GM12878 (cell line): ENCODE measurements at regions not wholly inside any gene's neighbourhood (a gene's known extent, or its start where the extent isn't known, plus 50 kb on each side); places are given as distances from the start of the nearest gene placed in this dataset.

Source experiments
- BCL11A ChIP-seq: IDR thresholded peaks from 2 replicates; pipeline ENCODE4 v1.6.1; 2011; ENCODE audit warnings: low read depth, low read length
- CREB1 ChIP-seq: IDR thresholded peaks from 2 replicates; pipeline ENCODE4 v1.6.1; 2012; ENCODE audit warnings: low read depth, mild to moderate bottlenecking, inconsistent platforms
- POLR2A ChIP-seq: IDR thresholded peaks from 2 replicates; pipeline ENCODE4 v1.6.1; 2011; ENCODE audit warnings: low read depth, mild to moderate bottlenecking, low read length
- SREBF1 ChIP-seq: IDR thresholded peaks from 2 replicates; pipeline ENCODE4 v1.6.1; 2012; ENCODE audit warnings: mild to moderate bottlenecking, low read length
- TAF1 ChIP-seq: IDR thresholded peaks from 2 replicates; pipeline ENCODE4 v1.6.1; 2011; ENCODE audit warnings: mild to moderate bottlenecking, low read depth, low read length, borderline replicate concordance
- ZZZ3 ChIP-seq: IDR thresholded peaks from 2 replicates; pipeline ENCODE4 v1.6.1; 2011; ENCODE audit warnings: low read depth; ENCODE audit not compliant: control insufficient read depth, insufficient read length
- TF ChIP-seq, protein P1 (sequence below), 3 experiments: IDR thresholded peaks in 2 of 3; conservative IDR thresholded peaks in 1 of 3; 2 replicates each; pipeline ENCODE4 v1.5.1; 2011; ENCODE audit warnings: low read depth in 3 of 3, low read length in 3 of 3, mild to moderate bottlenecking in 3 of 3, control low read depth in 2 of 3, moderate library complexity in 2 of 3, inconsistent platforms in 1 of 3, mixed read lengths in 1 of 3; ENCODE audit not compliant: control insufficient read depth in 2 of 3, insufficient read depth in 1 of 3; ENCODE audit errors: extremely low read depth in 1 of 3
- TF ChIP-seq, protein P2 (sequence below): IDR thresholded peaks from 2 replicates; pipeline ENCODE4 v1.6.1; 2012; ENCODE audit warnings: mild to moderate bottlenecking, low read depth, low read length
- TF ChIP-seq, protein P3 (sequence below): fragments of 450-650 bp; IDR thresholded peaks from 2 replicates; pipeline ENCODE4 v1.6.1; 2017; ENCODE audit warnings: mild to moderate bottlenecking
- TF ChIP-seq, protein P4 (sequence below): IDR thresholded peaks from 2 replicates; pipeline ENCODE4 v1.6.1; 2012; ENCODE audit warnings: low read depth, low read length, improper control_type of control experiment
- TF ChIP-seq, protein P5 (sequence below): fragments of 450-650 bp; IDR thresholded peaks from 2 replicates; pipeline ENCODE4 v1.6.1; 2016; ENCODE audit warnings: mild to moderate bottlenecking

DNA sequence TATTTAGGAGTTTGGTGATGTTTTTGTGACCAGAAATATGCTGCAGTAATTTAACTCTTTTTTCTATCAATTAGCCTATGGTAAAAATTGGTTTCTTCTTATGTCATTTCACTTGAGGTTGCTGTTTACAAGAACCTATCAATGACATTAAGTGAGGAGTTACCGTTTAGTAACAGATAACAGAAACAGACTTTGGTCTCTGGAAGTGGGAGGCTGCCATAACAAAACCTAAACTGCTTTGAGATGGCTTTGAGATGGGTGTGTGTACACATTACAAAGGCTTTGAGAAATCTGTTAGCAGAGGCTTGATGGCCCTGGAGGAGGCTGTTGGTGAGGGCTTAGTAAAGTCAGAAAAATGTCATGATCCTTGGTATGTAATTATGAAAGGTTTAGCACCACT, 90.0 kb downstream of the TMEM114 start:
- TF ChIP-seq ZZZ3 (no peak), TAF1 (no peak), CREB1 (no peak), POLR2A (no peak), BCL11A (no peak), SREBF1 (no peak)
- TF ChIP-seq, protein P1, sequence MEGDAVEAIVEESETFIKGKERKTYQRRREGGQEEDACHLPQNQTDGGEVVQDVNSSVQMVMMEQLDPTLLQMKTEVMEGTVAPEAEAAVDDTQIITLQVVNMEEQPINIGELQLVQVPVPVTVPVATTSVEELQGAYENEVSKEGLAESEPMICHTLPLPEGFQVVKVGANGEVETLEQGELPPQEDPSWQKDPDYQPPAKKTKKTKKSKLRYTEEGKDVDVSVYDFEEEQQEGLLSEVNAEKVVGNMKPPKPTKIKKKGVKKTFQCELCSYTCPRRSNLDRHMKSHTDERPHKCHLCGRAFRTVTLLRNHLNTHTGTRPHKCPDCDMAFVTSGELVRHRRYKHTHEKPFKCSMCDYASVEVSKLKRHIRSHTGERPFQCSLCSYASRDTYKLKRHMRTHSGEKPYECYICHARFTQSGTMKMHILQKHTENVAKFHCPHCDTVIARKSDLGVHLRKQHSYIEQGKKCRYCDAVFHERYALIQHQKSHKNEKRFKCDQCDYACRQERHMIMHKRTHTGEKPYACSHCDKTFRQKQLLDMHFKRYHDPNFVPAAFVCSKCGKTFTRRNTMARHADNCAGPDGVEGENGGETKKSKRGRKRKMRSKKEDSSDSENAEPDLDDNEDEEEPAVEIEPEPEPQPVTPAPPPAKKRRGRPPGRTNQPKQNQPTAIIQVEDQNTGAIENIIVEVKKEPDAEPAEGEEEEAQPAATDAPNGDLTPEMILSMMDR (IDR thresholded peaks at IDR 0.05 in 2 of 3, conservative IDR thresholded peaks at IDR 0.05 in 1 of 3; ENCODE audit: control insufficient read depth in 2 of 3, extremely low read depth in 1 of 3, insufficient read depth in 1 of 3, low read depth in 3 of 3, low read length in 3 of 3), result no peak
- TF ChIP-seq, protein P2, sequence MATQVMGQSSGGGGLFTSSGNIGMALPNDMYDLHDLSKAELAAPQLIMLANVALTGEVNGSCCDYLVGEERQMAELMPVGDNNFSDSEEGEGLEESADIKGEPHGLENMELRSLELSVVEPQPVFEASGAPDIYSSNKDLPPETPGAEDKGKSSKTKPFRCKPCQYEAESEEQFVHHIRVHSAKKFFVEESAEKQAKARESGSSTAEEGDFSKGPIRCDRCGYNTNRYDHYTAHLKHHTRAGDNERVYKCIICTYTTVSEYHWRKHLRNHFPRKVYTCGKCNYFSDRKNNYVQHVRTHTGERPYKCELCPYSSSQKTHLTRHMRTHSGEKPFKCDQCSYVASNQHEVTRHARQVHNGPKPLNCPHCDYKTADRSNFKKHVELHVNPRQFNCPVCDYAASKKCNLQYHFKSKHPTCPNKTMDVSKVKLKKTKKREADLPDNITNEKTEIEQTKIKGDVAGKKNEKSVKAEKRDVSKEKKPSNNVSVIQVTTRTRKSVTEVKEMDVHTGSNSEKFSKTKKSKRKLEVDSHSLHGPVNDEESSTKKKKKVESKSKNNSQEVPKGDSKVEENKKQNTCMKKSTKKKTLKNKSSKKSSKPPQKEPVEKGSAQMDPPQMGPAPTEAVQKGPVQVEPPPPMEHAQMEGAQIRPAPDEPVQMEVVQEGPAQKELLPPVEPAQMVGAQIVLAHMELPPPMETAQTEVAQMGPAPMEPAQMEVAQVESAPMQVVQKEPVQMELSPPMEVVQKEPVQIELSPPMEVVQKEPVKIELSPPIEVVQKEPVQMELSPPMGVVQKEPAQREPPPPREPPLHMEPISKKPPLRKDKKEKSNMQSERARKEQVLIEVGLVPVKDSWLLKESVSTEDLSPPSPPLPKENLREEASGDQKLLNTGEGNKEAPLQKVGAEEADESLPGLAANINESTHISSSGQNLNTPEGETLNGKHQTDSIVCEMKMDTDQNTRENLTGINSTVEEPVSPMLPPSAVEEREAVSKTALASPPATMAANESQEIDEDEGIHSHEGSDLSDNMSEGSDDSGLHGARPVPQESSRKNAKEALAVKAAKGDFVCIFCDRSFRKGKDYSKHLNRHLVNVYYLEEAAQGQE, result no peak
- TF ChIP-seq, protein P3, sequence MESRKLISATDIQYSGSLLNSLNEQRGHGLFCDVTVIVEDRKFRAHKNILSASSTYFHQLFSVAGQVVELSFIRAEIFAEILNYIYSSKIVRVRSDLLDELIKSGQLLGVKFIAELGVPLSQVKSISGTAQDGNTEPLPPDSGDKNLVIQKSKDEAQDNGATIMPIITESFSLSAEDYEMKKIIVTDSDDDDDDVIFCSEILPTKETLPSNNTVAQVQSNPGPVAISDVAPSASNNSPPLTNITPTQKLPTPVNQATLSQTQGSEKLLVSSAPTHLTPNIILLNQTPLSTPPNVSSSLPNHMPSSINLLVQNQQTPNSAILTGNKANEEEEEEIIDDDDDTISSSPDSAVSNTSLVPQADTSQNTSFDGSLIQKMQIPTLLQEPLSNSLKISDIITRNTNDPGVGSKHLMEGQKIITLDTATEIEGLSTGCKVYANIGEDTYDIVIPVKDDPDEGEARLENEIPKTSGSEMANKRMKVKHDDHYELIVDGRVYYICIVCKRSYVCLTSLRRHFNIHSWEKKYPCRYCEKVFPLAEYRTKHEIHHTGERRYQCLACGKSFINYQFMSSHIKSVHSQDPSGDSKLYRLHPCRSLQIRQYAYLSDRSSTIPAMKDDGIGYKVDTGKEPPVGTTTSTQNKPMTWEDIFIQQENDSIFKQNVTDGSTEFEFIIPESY, result no peak
- TF ChIP-seq, protein P4, sequence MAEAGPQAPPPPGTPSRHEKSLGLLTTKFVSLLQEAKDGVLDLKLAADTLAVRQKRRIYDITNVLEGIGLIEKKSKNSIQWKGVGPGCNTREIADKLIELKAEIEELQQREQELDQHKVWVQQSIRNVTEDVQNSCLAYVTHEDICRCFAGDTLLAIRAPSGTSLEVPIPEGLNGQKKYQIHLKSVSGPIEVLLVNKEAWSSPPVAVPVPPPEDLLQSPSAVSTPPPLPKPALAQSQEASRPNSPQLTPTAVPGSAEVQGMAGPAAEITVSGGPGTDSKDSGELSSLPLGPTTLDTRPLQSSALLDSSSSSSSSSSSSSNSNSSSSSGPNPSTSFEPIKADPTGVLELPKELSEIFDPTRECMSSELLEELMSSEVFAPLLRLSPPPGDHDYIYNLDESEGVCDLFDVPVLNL, result no peak
- TF ChIP-seq, protein P5, sequence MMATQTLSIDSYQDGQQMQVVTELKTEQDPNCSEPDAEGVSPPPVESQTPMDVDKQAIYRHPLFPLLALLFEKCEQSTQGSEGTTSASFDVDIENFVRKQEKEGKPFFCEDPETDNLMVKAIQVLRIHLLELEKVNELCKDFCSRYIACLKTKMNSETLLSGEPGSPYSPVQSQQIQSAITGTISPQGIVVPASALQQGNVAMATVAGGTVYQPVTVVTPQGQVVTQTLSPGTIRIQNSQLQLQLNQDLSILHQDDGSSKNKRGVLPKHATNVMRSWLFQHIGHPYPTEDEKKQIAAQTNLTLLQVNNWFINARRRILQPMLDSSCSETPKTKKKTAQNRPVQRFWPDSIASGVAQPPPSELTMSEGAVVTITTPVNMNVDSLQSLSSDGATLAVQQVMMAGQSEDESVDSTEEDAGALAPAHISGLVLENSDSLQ, result no peak
